ENCODE measurements at regions not wholly inside any gene's neighbourhood (a gene's known extent, or its start where the extent isn't known, plus 50 kb on each side); places are given as distances from the start of the nearest gene placed in this dataset.

DNA sequence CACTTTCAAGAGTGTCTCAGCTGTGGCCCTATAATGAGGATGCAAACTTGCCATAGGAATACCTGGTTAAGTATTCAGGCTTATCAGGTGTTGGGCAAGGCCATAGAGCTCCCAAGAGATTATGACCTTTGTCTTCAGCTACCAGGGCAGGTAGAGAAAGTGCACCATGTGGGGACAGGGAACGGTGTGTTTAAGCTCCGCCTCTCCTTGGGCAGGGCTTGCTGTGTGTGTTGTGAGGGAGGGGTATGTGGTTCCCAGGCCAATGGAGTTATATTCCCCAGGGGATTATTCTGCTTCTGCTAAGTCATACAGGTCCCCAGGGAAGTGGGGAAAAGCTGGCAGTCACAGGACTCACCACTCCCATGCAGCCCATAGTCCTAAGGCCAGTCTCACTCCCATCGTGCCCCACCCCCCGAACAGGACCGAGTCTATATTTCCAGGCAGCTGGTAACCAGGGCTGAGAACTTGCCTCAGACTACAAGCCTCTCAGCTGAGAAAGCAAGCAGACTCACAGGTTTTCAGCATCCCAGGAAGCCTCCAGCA is 660.2 kb downstream of the HTR1B start:
- no peak for TF ChIP-seq SPI1 (IDR thresholded peaks at IDR 0.05; ENCODE audit: borderline replicate concordance, low read depth)
- TF ChIP-seq POLR2AphosphoS5 (IDR thresholded peaks at IDR 0.05; ENCODE audit: low read depth) = no peak
- H3K27ac ChIP-seq (replicated peaks) = no peak overlapping the region
- no peak for DNase-seq (ENCODE audit: low read depth in 1 of 2, low spot score in 1 of 2)
- no peaks in the 10 kb centered on the region for H3K27me3 ChIP-seq (ENCODE audit: insufficient read depth, poor library complexity, severe bottlenecking)
- no peak overlapping the region for H3K4me3 ChIP-seq (replicated peaks; ENCODE audit: insufficient read depth, low read length)

DNA sequence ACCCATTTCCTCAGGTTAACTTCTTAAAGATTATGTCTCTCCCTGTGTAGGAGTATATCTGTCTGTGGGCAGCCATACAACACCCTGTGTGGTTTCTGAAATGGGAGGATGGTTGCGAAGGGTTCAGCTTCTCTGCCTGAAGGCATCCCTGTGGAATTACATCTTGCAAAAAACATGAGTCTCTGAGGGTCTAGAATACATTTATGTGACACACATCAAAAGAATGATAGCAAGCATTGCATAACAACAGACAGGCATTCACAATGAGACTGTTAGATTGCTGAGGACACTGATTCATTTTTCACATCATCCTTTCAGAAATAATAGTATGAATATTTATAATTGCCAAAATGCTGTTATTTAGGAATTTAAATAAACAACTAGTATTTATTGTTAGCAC is 670.9 kb downstream of the HTR1B start:
- no peak for DNase-seq (ENCODE audit: low read depth in 1 of 2, low spot score in 1 of 2)
- H3K27ac ChIP-seq (replicated peaks) = no peak overlapping the region
- H3K27me3 ChIP-seq (ENCODE audit: insufficient read depth, poor library complexity, severe bottlenecking) = no peaks in the 10 kb centered on the region
- TF ChIP-seq SPI1 (IDR thresholded peaks at IDR 0.05; ENCODE audit: borderline replicate concordance, low read depth) (no peak), REST (IDR thresholded peaks at IDR 0.05; ENCODE audit: insufficient replicate concordance, low read depth) (no peak), CTCF (IDR thresholded peaks at IDR 0.05; ENCODE audit: insufficient read depth, low read length) (no peak), POLR2AphosphoS5 (IDR thresholded peaks at IDR 0.05; ENCODE audit: low read depth) (no peak), GABPA (IDR thresholded peaks at IDR 0.05; ENCODE audit: low read depth) (no peak)
- H3K4me3 ChIP-seq (replicated peaks; ENCODE audit: insufficient read depth, low read length) = no peak overlapping the region

DNA sequence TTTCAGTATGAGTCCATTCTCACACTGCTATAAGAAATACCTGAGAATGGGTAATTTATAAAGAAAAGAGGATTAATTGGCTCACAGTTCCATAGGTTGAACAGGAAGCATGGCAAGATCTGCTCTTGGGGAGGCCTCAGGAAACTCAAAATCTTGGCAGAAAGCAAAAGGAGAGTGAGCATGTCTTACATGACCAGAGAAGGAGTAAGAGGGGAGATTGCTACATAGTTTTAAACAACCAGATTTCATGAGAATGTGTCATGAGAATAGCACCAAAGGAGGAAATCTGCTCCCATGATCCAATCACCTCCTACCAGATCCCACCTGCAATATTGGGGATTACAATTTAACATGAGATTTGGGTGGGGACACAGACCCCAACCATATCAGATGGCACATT is 672.4 kb downstream of the HTR1B start:
- H3K4me3 ChIP-seq (replicated peaks; ENCODE audit: insufficient read depth, low read length) = no peak overlapping the region
- H3K27me3 ChIP-seq (ENCODE audit: insufficient read depth, poor library complexity, severe bottlenecking) = no peaks in the 10 kb centered on the region
- TF ChIP-seq CTCF (IDR thresholded peaks at IDR 0.05; ENCODE audit: insufficient read depth, low read length) = no peak
- TF ChIP-seq SPI1 (IDR thresholded peaks at IDR 0.05; ENCODE audit: borderline replicate concordance, low read depth) = no peak
- no peak for TF ChIP-seq GABPA (IDR thresholded peaks at IDR 0.05; ENCODE audit: low read depth)
- TF ChIP-seq REST (IDR thresholded peaks at IDR 0.05; ENCODE audit: insufficient replicate concordance, low read depth) = no peak
- no peak for TF ChIP-seq POLR2AphosphoS5 (IDR thresholded peaks at IDR 0.05; ENCODE audit: low read depth)
- no peak overlapping the region for H3K27ac ChIP-seq (replicated peaks)
- DNase-seq (ENCODE audit: low read depth in 1 of 2, low spot score in 1 of 2) = no peak

GRCh38 chr6:76790045-76790796 is 673.1 kb downstream of the HTR1B start:
- DNase-seq (ENCODE audit: low read depth in 1 of 2, low spot score in 1 of 2) = no peak
- H3K27ac ChIP-seq (replicated peaks) = no peak overlapping the region
- TF ChIP-seq GABPA (IDR thresholded peaks at IDR 0.05; ENCODE audit: low read depth) = no peak
- no peak for TF ChIP-seq POLR2AphosphoS5 (IDR thresholded peaks at IDR 0.05; ENCODE audit: low read depth)
- no peak for TF ChIP-seq SPI1 (IDR thresholded peaks at IDR 0.05; ENCODE audit: borderline replicate concordance, low read depth)
- no peak for TF ChIP-seq CTCF (IDR thresholded peaks at IDR 0.05; ENCODE audit: insufficient read depth, low read length)
- no peak for TF ChIP-seq REST (IDR thresholded peaks at IDR 0.05; ENCODE audit: insufficient replicate concordance, low read depth)
- H3K4me3 ChIP-seq (replicated peaks; ENCODE audit: insufficient read depth, low read length) = no peak overlapping the region
- H3K27me3 ChIP-seq (ENCODE audit: insufficient read depth, poor library complexity, severe bottlenecking) = no peaks in the 10 kb centered on the region

All from HL-60 (cell line).